Transverse colon (tissue), 4 donors: ENCODE measurements at regions not wholly inside any gene's neighbourhood (a gene's known extent, or its start where the extent isn't known, plus 50 kb on each side); places are given as distances from the start of the nearest gene placed in this dataset.

Experiments used
- DNase-seq: peaks from one replicate; pipeline ENCODE4 v3.0.0-alpha.2; 2019
- H3K27ac ChIP-seq, 4 donors: fragments of 200-600 bp; sonication (generic); 2 replicates each; pipeline ENCODE4 v1.5.1; 2016 to 2018; ENCODE audit warnings: inconsistent platforms in 4 of 4
- H3K27me3 ChIP-seq: fragments of 200-600 bp; sonication (generic); 2 replicates; pipeline ENCODE4 v1.5.1; 2017; ENCODE audit warnings: inconsistent platforms
- H3K36me3 ChIP-seq, 4 donors: fragments of 200-600 bp; sonication (generic); 2 replicates each; pipeline ENCODE4 v1.5.1; 2017 to 2019; ENCODE audit warnings: inconsistent platforms in 4 of 4
- H3K4me1 ChIP-seq, 4 donors: fragments of 200-600 bp; sonication (generic); 2 replicates each; pipeline ENCODE4 v1.5.1; 2017 to 2020; ENCODE audit warnings: inconsistent platforms in 4 of 4
- H3K4me3 ChIP-seq, 4 donors: fragments of 200-600 bp; sonication (generic); 1 replicate in 1 of 4; 2 replicates in 3 of 4; pipeline versions ENCODE4 v1.5.1 to v1.6.1; 2017 to 2019; ENCODE audit warnings: inconsistent platforms in 4 of 4
- H3K9me3 ChIP-seq, 2 donors: fragments of 200-600 bp; sonication (generic); 2 replicates each; pipeline ENCODE4 v1.5.1; 2017 to 2019; ENCODE audit warnings: inconsistent platforms in 2 of 2
- EP300 ChIP-seq: sonication (generic); formaldehyde crosslinking; IDR thresholded peaks from one replicate; pipeline ENCODE4 v1.6.1; 2017; ENCODE audit warnings: antibody characterized with exemption, low read depth
- POLR2A ChIP-seq: fragments of 450-650 bp; IDR thresholded peaks from one replicate; pipeline ENCODE4 v1.6.1; 2016; ENCODE audit warnings: antibody characterized with exemption, mild to moderate bottlenecking, moderate library complexity
- POLR2AphosphoS5 ChIP-seq, 3 donors: sonication (generic); formaldehyde crosslinking; IDR thresholded peaks; one replicate each; pipeline ENCODE4 v1.6.1; 2016; ENCODE audit warnings: antibody characterized with exemption in 3 of 3
- WGBS, 2 donors: methylation state at CpG; one replicate each; pipeline ENCODE4 v1.1.5; 2018; ENCODE audit warnings: low coverage in 1 of 2; 5-methylcytosine and 5-hydroxymethylcytosine counted together
- in situ Hi-C, 4 donors: fragments of 200-750 bp; cut with MboI; loops; one replicate each; pipeline versions ENCODE4 v1.15.0 to v1.15.1; 2017; ENCODE audit warnings: low sequenced_read_pairs in 3 of 4, low pct_ligation_motif_present in 1 of 4, low pct_unique_long_range_greater_than_20kb in 1 of 4
- intact Hi-C: fragments of 100-400 bp; cut with DNase I; formaldehyde crosslinking; loops from one replicate; pipeline ENCODE4 v1.15.1; 2023; ENCODE audit warnings: low total_unique reads
- TF ChIP-seq, protein P1 (sequence below), 5 experiments: fragments of 200-600 bp in 3 of 5; fragments of 450-650 bp in 2 of 5; sonication (generic) in 3 of 5; IDR thresholded peaks; 1 replicate in 2 of 5; 2 replicates in 3 of 5; pipeline ENCODE4 v1.5.1; 2016 to 2017; ENCODE audit warnings: antibody characterized with exemption in 5 of 5, inconsistent platforms in 3 of 5, mild to moderate bottlenecking in 2 of 5, moderate library complexity in 1 of 5

DNA sequence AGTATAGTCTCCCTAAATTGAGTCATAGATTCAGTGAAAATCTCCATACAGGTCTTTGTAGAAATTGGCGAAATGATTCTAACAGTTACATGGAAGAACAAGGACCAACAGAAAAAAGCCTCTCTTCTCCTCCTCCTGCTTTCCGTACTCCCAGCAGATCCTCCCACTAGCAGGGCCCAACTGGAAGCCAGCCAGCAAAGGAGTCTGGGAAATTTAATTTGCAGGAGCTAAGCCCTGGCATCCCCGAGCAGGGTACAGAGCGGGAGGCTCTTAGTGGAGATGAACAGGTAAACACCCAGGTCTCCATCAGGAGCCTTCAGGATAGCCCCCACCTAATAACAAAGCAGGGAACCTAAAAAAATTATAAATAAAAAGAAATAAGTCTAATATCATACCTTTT is 1473.8 kb downstream of the TBC1D22A start:
- WGBS, 2 donors = 55 to 71% methylated on average over 4 of the region's 4 CpGs
- no peak overlapping the region for H3K4me3 ChIP-seq
- H3K36me3 ChIP-seq = no peaks in the 10 kb centered on the region
- H3K27me3 ChIP-seq = no peaks in the 10 kb centered on the region
- TF ChIP-seq EP300 (no peak), POLR2AphosphoS5 (IDR thresholded peaks at IDR 0.05) (no peak), POLR2A (no peak)
- TF ChIP-seq, protein P1, sequence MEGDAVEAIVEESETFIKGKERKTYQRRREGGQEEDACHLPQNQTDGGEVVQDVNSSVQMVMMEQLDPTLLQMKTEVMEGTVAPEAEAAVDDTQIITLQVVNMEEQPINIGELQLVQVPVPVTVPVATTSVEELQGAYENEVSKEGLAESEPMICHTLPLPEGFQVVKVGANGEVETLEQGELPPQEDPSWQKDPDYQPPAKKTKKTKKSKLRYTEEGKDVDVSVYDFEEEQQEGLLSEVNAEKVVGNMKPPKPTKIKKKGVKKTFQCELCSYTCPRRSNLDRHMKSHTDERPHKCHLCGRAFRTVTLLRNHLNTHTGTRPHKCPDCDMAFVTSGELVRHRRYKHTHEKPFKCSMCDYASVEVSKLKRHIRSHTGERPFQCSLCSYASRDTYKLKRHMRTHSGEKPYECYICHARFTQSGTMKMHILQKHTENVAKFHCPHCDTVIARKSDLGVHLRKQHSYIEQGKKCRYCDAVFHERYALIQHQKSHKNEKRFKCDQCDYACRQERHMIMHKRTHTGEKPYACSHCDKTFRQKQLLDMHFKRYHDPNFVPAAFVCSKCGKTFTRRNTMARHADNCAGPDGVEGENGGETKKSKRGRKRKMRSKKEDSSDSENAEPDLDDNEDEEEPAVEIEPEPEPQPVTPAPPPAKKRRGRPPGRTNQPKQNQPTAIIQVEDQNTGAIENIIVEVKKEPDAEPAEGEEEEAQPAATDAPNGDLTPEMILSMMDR (IDR thresholded peaks at IDR 0.05) = no peak
- in situ Hi-C loops (no loop called here), intact Hi-C loops (no loop called here)
- DNase-seq = no peak
- no peak overlapping the region for H3K27ac ChIP-seq
- no peaks in the 10 kb centered on the region for H3K4me1 ChIP-seq
- H3K9me3 ChIP-seq = peaks cover 0 to 5% of the 10 kb centered on the region in 2 donors

DNA sequence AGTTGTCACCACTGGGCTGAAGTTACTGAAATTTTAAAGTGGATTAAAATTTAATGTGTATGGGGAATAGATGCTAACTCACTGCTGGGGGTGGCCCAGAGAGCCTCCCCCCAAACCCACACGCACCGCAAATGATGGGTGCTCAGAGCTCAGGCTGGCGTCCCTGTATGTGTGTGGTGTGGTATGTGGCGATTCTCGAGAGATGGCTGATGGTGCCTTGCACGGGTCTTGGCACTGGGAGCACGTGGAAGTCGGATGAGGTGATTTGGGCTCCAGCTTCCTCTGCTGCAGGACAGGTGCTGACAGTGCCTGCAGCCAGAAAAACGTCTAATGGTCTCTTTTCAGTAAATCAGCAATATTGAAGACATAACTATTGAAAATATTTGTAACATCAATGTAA is 1473.3 kb downstream of the TBC1D22A start:
- DNase-seq = no peak
- no peaks in the 10 kb centered on the region for H3K36me3 ChIP-seq
- H3K27ac ChIP-seq = no peak overlapping the region
- in situ Hi-C loops = no loop called here
- peaks cover 0 to 5% of the 10 kb centered on the region in 2 donors for H3K9me3 ChIP-seq
- TF ChIP-seq POLR2AphosphoS5 (IDR thresholded peaks at IDR 0.05) = no peak
- TF ChIP-seq POLR2A = no peak
- TF ChIP-seq, protein P1 (IDR thresholded peaks at IDR 0.05) = no peak
- TF ChIP-seq EP300 = no peak
- intact Hi-C loops = no loop called here
- H3K27me3 ChIP-seq = no peaks in the 10 kb centered on the region
- H3K4me3 ChIP-seq = no peak overlapping the region
- no peaks in the 10 kb centered on the region for H3K4me1 ChIP-seq
- WGBS, 2 donors = 67 to 84% methylated on average over 1 to 9 of the region's 9 CpGs

DNA sequence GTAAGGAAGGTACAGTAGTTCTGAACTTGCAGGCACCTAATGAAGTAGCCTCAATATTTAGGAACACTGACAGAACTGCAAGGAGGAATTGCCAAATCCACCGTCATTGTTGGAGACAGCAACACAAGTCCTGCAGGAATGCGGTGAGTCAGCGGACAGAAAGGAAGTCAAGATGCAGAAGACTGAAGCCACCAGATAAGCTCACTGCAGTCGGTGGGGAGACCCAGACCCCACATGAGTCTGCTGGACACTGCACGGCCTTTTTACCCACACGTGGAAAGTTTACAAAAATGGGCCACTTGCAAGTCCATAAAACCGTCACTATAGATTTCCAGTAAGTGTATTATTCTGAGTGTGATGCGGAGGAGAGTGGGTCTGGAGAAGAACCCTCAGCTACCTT is 1471.6 kb downstream of the TBC1D22A start:
- in situ Hi-C loops (no loop called here), intact Hi-C loops (no loop called here)
- TF ChIP-seq, protein P1 (IDR thresholded peaks at IDR 0.05) = no peak
- TF ChIP-seq POLR2A (no peak), POLR2AphosphoS5 (IDR thresholded peaks at IDR 0.05) (no peak), EP300 (no peak)
- no peak overlapping the region for H3K4me3 ChIP-seq
- H3K36me3 ChIP-seq = no peaks in the 10 kb centered on the region
- 92% methylated on average over 8 of the region's 8 CpGs; no CpG with 5 or more reads in 1 of the 2 donors for WGBS, 2 donors
- H3K27me3 ChIP-seq = no peaks in the 10 kb centered on the region
- H3K27ac ChIP-seq = no peak overlapping the region
- H3K9me3 ChIP-seq = peaks cover 0 to 5% of the 10 kb centered on the region in 2 donors
- H3K4me1 ChIP-seq = no peaks in the 10 kb centered on the region
- no peak for DNase-seq

DNA sequence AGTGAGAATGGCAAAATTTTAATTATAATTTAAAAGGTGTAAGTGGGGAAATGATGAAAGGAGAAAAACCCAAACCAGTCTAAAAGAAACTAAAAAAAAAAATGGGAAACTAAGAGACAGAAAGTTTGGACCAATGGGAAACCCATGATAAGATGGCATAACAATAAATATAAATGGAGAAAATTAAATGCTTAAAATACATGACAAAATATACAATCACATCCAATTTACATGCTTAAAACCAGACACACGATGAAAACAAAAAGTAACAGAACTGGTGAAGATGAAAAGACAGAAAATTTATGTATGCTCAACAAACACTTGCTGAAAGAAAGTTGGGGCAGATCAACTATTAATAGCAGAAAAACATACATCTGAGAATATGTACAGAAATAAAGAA is 1471.1 kb downstream of the TBC1D22A start:
- whole genome bisulfite sequencing, 2 donors = 88% methylated on average over 1 of the region's 1 CpG; no CpG with 5 or more reads in 1 of the 2 donors
- DNase-seq = no peak
- H3K27me3 ChIP-seq = no peaks in the 10 kb centered on the region
- intact Hi-C loops = no loop called here
- no peak overlapping the region for H3K27ac ChIP-seq
- no peak overlapping the region for H3K4me3 ChIP-seq
- in situ Hi-C loops = no loop called here
- TF ChIP-seq EP300 = no peak
- no peak for TF ChIP-seq POLR2A
- no peak for TF ChIP-seq POLR2AphosphoS5 (IDR thresholded peaks at IDR 0.05)
- TF ChIP-seq, protein P1 (IDR thresholded peaks at IDR 0.05) = no peak
- no peaks in the 10 kb centered on the region for H3K4me1 ChIP-seq
- peaks cover 0 to 5% of the 10 kb centered on the region in 2 donors for H3K9me3 ChIP-seq
- no peaks in the 10 kb centered on the region for H3K36me3 ChIP-seq
